SK-N-SH (cell line): ENCODE measurements at regions not wholly inside any gene's neighbourhood (a gene's known extent, or its start where the extent isn't known, plus 50 kb on each side); places are given as distances from the start of the nearest gene placed in this dataset.

ENCODE experiments used
- CTCF ChIA-PET: fragments of 300-600, 350-600 bp; formaldehyde crosslinking; extraction: SDS; loops from one replicate; lab custom pipeline; 2021; lab: Yijun Ruan, JAX
- POLR2A ChIA-PET: fragments of 350-600 bp; sonication (Branson Sonifier 250); formaldehyde crosslinking; extraction: SDS; loops from one replicate; lab custom pipeline; 2020; ENCODE audit warnings: antibody characterized with exemption, inconsistent platforms; lab: Yijun Ruan, JAX
- DNase-seq: peaks from one replicate; pipeline ENCODE4 v3.0.0; 2012
- H2AFZ ChIP-seq: fragments of 200-600 bp; sonication (generic); 2 replicates; pipeline ENCODE4 v1.8.1; 2016; ENCODE audit warnings: antibody characterized with exemption, mild to moderate bottlenecking, low read depth
- H3F3A ChIP-seq: fragments of 200-600 bp; sonication (generic); replicated peaks from 2 replicates; pipeline ENCODE3; 2016; ENCODE audit warnings: antibody characterized with exemption, mild to moderate bottlenecking; ENCODE audit not compliant: insufficient read depth
- H3K27ac ChIP-seq, 2 experiments: fragments of 200-500 bp in 1 of 2; fragments of 200-600 bp in 1 of 2; sonication (Bioruptor generic) in 1 of 2; sonication (generic), shearing (Covaris generic) in 1 of 2; 2 replicates each; pipeline versions ENCODE4 v1.5.1 to v1.6.1; 2014 to 2016; ENCODE audit warnings: low read depth in 2 of 2, inconsistent platforms in 1 of 2, low read length in 1 of 2, mild to moderate bottlenecking in 1 of 2, mixed read lengths in 1 of 2
- H3K27me3 ChIP-seq: fragments of 200-600 bp; sonication (generic), shearing (Covaris generic); 2 replicates; pipeline ENCODE4 v1.6.1; 2016; ENCODE audit warnings: mixed run types; ENCODE audit not compliant: insufficient read depth
- H3K36me3 ChIP-seq, 2 experiments: fragments of 200-500 bp in 1 of 2; fragments of 200-600 bp in 1 of 2; sonication (Bioruptor generic) in 1 of 2; sonication (generic) in 1 of 2; replicated peaks in 1 of 2; 2 replicates each; pipeline versions ENCODE3 to v1.5.1; 2014 to 2016; ENCODE audit warnings: low read length in 1 of 2, mild to moderate bottlenecking in 1 of 2; ENCODE audit not compliant: insufficient read depth in 2 of 2, control insufficient read depth in 1 of 2
- H3K4me1 ChIP-seq, 2 experiments: fragments of 200-500 bp in 1 of 2; fragments of 200-600 bp in 1 of 2; sonication (Bioruptor generic) in 1 of 2; sonication (generic), shearing (Covaris generic) in 1 of 2; 2 replicates each; pipeline versions ENCODE4 v1.5.1 to v1.6.1; 2014 to 2016; ENCODE audit warnings: low read depth in 1 of 2, low read length in 1 of 2, mixed run types in 1 of 2; ENCODE audit not compliant: insufficient read depth in 2 of 2, control insufficient read depth in 1 of 2
- H3K4me2 ChIP-seq: fragments of 200-600 bp; sonication (generic), shearing (Covaris generic); 2 replicates; pipeline ENCODE4 v1.6.1; 2017; ENCODE audit warnings: mixed run types
- H3K4me3 ChIP-seq, 2 experiments: fragments of 200-500 bp in 1 of 2; fragments of 200-600 bp in 1 of 2; sonication (Bioruptor generic) in 1 of 2; sonication (generic), shearing (Covaris generic) in 1 of 2; 2 replicates each; pipeline versions ENCODE4 v1.5.1 to v1.8.1; 2014 to 2016; ENCODE audit warnings: low read depth in 2 of 2, inconsistent platforms in 1 of 2, low read length in 1 of 2, mild to moderate bottlenecking in 1 of 2, mixed read lengths in 1 of 2, moderate library complexity in 1 of 2
- H3K79me2 ChIP-seq: fragments of 200-600 bp; sonication (generic); 2 replicates; pipeline ENCODE4 v1.8.1; 2017; ENCODE audit warnings: mild to moderate bottlenecking; ENCODE audit not compliant: insufficient read depth
- H3K9ac ChIP-seq: fragments of 200-600 bp; sonication (generic); 2 replicates; pipeline ENCODE4 v1.6.1; 2017; ENCODE audit warnings: mixed run types
- H3K9me2 ChIP-seq: fragments of 200-600 bp; sonication (generic); 2 replicates; pipeline ENCODE4 v1.6.1; 2017; ENCODE audit warnings: mixed run types
- H3K9me3 ChIP-seq: fragments of 200-600 bp; sonication (generic); 2 replicates; pipeline ENCODE4 v1.6.1; 2017; ENCODE audit warnings: mixed run types, mild to moderate bottlenecking, moderate library complexity
- H4K20me1 ChIP-seq: fragments of 200-600 bp; sonication (generic); 2 replicates; pipeline ENCODE4 v1.6.1; 2017; ENCODE audit warnings: mild to moderate bottlenecking, mixed run types; ENCODE audit not compliant: insufficient read depth
- CHD2 ChIP-seq: fragments of 150-350 bp; IDR thresholded peaks from 2 replicates; pipeline ENCODE4 v1.6.1; 2018; ENCODE audit warnings: low read length; ENCODE audit not compliant: partially characterized antibody
- ELF1 ChIP-seq: IDR thresholded peaks from 2 replicates; pipeline ENCODE4 v1.4.0; 2012
- FOSL2 ChIP-seq: IDR thresholded peaks from 2 replicates; pipeline ENCODE4 v1.4.0; 2012; ENCODE audit warnings: low read depth, mild to moderate bottlenecking, moderate library complexity, borderline replicate concordance
- FOXM1 ChIP-seq: IDR thresholded peaks from 2 replicates; pipeline ENCODE4 v1.4.0; 2012; ENCODE audit warnings: low read depth, mild to moderate bottlenecking
- GABPA ChIP-seq: IDR thresholded peaks from 2 replicates; pipeline ENCODE4 v1.4.0; 2012; ENCODE audit warnings: low read depth, mild to moderate bottlenecking
- MEF2A ChIP-seq: IDR thresholded peaks from 2 replicates; pipeline ENCODE4 v1.4.0; 2012; ENCODE audit warnings: low read depth, borderline replicate concordance
- MXI1 ChIP-seq: IDR thresholded peaks from 2 replicates; pipeline ENCODE4 v1.6.1; 2012; ENCODE audit warnings: mild to moderate bottlenecking, low read depth, low read length, improper control_type of control experiment
- NFIC ChIP-seq: IDR thresholded peaks from 2 replicates; pipeline ENCODE4 v1.4.0; 2012; ENCODE audit warnings: borderline replicate concordance
- NRF1 ChIP-seq: IDR thresholded peaks from 2 replicates; pipeline ENCODE4 v1.6.1; 2012; ENCODE audit warnings: low read depth, mild to moderate bottlenecking, low read length
- POLR2AphosphoS5 ChIP-seq: IDR thresholded peaks from 2 replicates; pipeline ENCODE4 v1.6.1; 2012; ENCODE audit warnings: low read depth, low read length
- RAD21 ChIP-seq: IDR thresholded peaks from 2 replicates; pipeline ENCODE4 v1.6.1; 2012; ENCODE audit warnings: mild to moderate bottlenecking, low read length
- RCOR1 ChIP-seq: fragments of 150-350 bp; IDR thresholded peaks from 2 replicates; pipeline ENCODE4 v1.6.1; 2017; ENCODE audit warnings: antibody characterized with exemption, low read length
- RFX5 ChIP-seq: IDR thresholded peaks from 2 replicates; pipeline ENCODE4 v1.6.1; 2012; ENCODE audit warnings: mild to moderate bottlenecking, improper control_type of control experiment, low read length
- RXRA ChIP-seq: IDR thresholded peaks from 2 replicates; pipeline ENCODE4 v1.4.0; 2012; ENCODE audit warnings: low read depth, mild to moderate bottlenecking, borderline replicate concordance
- SIN3A ChIP-seq: IDR thresholded peaks from 2 replicates; pipeline ENCODE4 v1.6.1; 2012; ENCODE audit warnings: low read depth, mild to moderate bottlenecking, low read length, moderate library complexity, borderline replicate concordance
- TAF1 ChIP-seq: IDR thresholded peaks from 2 replicates; pipeline ENCODE4 v1.6.1; 2012; ENCODE audit warnings: low read depth, mild to moderate bottlenecking, low read length, moderate library complexity, borderline replicate concordance
- TEAD4 ChIP-seq: IDR thresholded peaks from 2 replicates; pipeline ENCODE4 v1.4.0; 2012; ENCODE audit warnings: mild to moderate bottlenecking, borderline replicate concordance; ENCODE audit not compliant: insufficient read depth
- WGBS: methylation state at CpG from one replicate; pipeline ENCODE4 v1.1.6; 2017; ENCODE audit warnings: low lambda C conversion rate; 5-methylcytosine and 5-hydroxymethylcytosine counted together
- TF ChIP-seq, protein P1 (sequence below): fragments of 200-600 bp; sonication (generic); IDR thresholded peaks from 2 replicates; pipeline ENCODE4 v1.6.1; 2017; ENCODE audit warnings: antibody characterized with exemption, mild to moderate bottlenecking, moderate library complexity
- TF ChIP-seq, protein P2 (sequence below): fragments of 150-350 bp; IDR thresholded peaks from 2 replicates; pipeline ENCODE4 v1.6.1; 2016; ENCODE audit warnings: mild to moderate bottlenecking, low read depth, low read length
- TF ChIP-seq, protein P3 (sequence below): IDR thresholded peaks from 2 replicates; pipeline ENCODE4; 2012
- TF ChIP-seq, protein P4 (sequence below): IDR thresholded peaks from 2 replicates; pipeline ENCODE4 v1.4.0; 2012; ENCODE audit warnings: low read depth

DNA sequence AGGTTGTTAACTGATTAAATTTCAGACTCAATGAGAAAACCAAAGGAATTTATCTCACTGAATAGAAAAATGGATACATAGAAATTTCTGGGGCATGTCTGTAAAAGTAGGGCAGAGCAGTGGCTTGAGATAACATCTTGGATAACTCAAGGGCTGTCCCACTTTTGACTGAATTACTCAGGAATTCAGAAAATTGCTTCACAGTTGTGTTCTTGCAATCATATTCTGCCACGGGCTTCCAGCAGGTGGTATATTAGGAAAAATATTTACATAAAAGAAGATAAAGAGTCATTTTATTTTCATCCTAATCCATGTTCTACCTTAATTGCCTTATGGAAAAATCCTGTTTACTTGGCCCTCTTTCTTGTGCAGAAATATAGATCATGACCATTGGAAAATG lies 156.4 kb upstream of the AKIRIN2 start:
- H4K20me1 ChIP-seq: no peaks in the 10 kb centered on the region
- no peak overlapping the region for H3K4me2 ChIP-seq
- H3K27me3 ChIP-seq: no peaks in the 10 kb centered on the region
- TF ChIP-seq GABPA (no peak), TAF1 (no peak), FOXM1 (no peak), POLR2AphosphoS5 (no peak), RCOR1 (no peak), FOSL2 (no peak), CHD2 (no peak), NFIC (no peak), ELF1 (no peak), TEAD4 (no peak), NRF1 (no peak), SIN3A (no peak), RFX5 (no peak)
- TF ChIP-seq, protein P1, sequence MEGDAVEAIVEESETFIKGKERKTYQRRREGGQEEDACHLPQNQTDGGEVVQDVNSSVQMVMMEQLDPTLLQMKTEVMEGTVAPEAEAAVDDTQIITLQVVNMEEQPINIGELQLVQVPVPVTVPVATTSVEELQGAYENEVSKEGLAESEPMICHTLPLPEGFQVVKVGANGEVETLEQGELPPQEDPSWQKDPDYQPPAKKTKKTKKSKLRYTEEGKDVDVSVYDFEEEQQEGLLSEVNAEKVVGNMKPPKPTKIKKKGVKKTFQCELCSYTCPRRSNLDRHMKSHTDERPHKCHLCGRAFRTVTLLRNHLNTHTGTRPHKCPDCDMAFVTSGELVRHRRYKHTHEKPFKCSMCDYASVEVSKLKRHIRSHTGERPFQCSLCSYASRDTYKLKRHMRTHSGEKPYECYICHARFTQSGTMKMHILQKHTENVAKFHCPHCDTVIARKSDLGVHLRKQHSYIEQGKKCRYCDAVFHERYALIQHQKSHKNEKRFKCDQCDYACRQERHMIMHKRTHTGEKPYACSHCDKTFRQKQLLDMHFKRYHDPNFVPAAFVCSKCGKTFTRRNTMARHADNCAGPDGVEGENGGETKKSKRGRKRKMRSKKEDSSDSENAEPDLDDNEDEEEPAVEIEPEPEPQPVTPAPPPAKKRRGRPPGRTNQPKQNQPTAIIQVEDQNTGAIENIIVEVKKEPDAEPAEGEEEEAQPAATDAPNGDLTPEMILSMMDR: no peak
- TF ChIP-seq, protein P2, sequence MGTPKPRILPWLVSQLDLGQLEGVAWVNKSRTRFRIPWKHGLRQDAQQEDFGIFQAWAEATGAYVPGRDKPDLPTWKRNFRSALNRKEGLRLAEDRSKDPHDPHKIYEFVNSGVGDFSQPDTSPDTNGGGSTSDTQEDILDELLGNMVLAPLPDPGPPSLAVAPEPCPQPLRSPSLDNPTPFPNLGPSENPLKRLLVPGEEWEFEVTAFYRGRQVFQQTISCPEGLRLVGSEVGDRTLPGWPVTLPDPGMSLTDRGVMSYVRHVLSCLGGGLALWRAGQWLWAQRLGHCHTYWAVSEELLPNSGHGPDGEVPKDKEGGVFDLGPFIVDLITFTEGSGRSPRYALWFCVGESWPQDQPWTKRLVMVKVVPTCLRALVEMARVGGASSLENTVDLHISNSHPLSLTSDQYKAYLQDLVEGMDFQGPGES: no peak
- TF ChIP-seq, all 33 proteins: peak for 0
- Histone ChIP-seq H3K79me2 (no peaks in the 10 kb centered on the region), H2AFZ (no peak overlapping the region), H3K36me3 (no peaks in the 10 kb centered on the region), H3K9me3 (no peaks in the 10 kb centered on the region), H3K27ac (no peak overlapping the region), H3K4me1 (no peaks in the 10 kb centered on the region), H3K4me3 (no peak overlapping the region), H3F3A (no peaks in the 10 kb centered on the region), H3K9ac (no peak overlapping the region), H3K9me2 (no peaks in the 10 kb centered on the region)
- DNase-seq: no peak
- WGBS: 12% methylated on average over 1 of the region's 1 CpG
- ChIA-PET POLR2A (no interaction called here), CTCF (no interaction called here)

DNA sequence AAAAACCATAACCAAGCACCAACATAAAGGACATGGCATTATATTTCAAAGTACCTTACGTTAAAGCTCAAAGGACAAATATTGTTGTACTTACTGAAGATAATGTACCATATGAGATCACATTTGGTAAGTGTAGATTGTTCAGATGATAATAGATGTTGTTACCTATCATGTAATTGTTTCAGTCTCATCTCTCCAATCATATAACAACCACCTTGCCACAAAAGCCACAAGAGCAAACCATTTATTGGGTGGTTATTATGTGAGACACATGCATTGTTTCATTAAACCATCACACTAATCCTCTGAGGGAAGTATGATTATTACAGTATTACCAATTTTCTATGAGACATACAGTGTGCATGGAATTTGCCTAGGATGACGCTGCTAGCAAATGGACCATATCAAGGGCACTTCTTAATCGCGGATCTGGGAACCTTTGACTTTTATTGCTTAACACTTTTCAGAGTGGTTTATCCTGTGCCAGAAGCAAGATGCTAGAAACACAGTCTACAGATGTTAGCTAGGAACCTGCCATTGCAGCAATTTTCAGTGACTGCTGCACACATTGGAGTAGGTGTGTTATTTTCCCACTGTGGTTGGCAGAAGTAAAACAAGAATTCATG lies 149.8 kb upstream of the AKIRIN2 start:
- H3K9me2 ChIP-seq: no peaks in the 10 kb centered on the region
- no peaks in the 10 kb centered on the region for H3K36me3 ChIP-seq
- H3K4me3 ChIP-seq: no peak overlapping the region
- CTCF ChIA-PET: no interaction called here
- H2AFZ ChIP-seq: no peak overlapping the region
- no peaks in the 10 kb centered on the region for H3K9me3 ChIP-seq
- H3F3A ChIP-seq: no peaks in the 10 kb centered on the region
- no peaks in the 10 kb centered on the region for H3K79me2 ChIP-seq
- no peaks in the 10 kb centered on the region for H4K20me1 ChIP-seq
- H3K27me3 ChIP-seq: no peaks in the 10 kb centered on the region
- H3K9ac ChIP-seq: no peak overlapping the region
- 82% methylated on average over 4 of the region's 4 CpGs for WGBS
- H3K27ac ChIP-seq: no peak overlapping the region
- DNase-seq: no peak
- H3K4me2 ChIP-seq: no peak overlapping the region
- TF ChIP-seq, protein P3, sequence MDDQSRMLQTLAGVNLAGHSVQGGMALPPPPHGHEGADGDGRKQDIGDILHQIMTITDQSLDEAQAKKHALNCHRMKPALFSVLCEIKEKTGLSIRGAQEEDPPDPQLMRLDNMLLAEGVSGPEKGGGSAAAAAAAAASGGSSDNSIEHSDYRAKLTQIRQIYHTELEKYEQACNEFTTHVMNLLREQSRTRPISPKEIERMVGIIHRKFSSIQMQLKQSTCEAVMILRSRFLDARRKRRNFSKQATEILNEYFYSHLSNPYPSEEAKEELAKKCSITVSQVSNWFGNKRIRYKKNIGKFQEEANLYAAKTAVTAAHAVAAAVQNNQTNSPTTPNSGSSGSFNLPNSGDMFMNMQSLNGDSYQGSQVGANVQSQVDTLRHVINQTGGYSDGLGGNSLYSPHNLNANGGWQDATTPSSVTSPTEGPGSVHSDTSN: no peak
- TF ChIP-seq RXRA (no peak), RFX5 (no peak), MEF2A (no peak), NRF1 (no peak), RAD21 (no peak), MXI1 (no peak), TEAD4 (no peak), SIN3A (no peak)
- TF ChIP-seq, protein P4, sequence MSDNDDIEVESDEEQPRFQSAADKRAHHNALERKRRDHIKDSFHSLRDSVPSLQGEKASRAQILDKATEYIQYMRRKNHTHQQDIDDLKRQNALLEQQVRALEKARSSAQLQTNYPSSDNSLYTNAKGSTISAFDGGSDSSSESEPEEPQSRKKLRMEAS: no peak
- TF ChIP-seq, all 33 proteins: peak for 0
- POLR2A ChIA-PET: no interaction called here
- no peaks in the 10 kb centered on the region for H3K4me1 ChIP-seq
